Uterus (tissue), 3 donors: ENCODE measurements at regions not wholly inside any gene's neighbourhood (a gene's known extent, or its start where the extent isn't known, plus 50 kb on each side); places are given as distances from the start of the nearest gene placed in this dataset.

ENCODE experiments used
- DNase-seq, 2 donors: peaks; one replicate each; pipeline ENCODE4 v3.0.0-alpha.2; 2019 to 2020
- H3K27ac ChIP-seq, 2 donors: fragments of 200-600 bp; sonication (generic); 1 replicate in 1 of 2; 2 replicates in 1 of 2; pipeline ENCODE4 v1.5.1; 2016 to 2018
- H3K27me3 ChIP-seq, 2 donors: fragments of 200-600 bp; sonication (generic); one replicate each; pipeline ENCODE4 v1.5.1; 2018 to 2019; ENCODE audit warnings: control low read depth in 1 of 2
- H3K36me3 ChIP-seq, 2 donors: fragments of 200-600 bp; sonication (generic); one replicate each; pipeline ENCODE4 v1.5.1; 2019; ENCODE audit warnings: control low read depth in 1 of 2
- H3K4me1 ChIP-seq, 2 donors: fragments of 200-600 bp; sonication (generic); one replicate each; pipeline ENCODE4 v1.5.1; 2018 to 2019; ENCODE audit warnings: control low read depth in 1 of 2
- H3K4me3 ChIP-seq, 2 donors: fragments of 200-600 bp; sonication (generic); 1 replicate in 1 of 2; 2 replicates in 1 of 2; pipeline ENCODE4 v1.5.1; 2018 to 2019; ENCODE audit warnings: mild to moderate bottlenecking in 1 of 2
- H3K9me3 ChIP-seq, 2 donors: fragments of 200-600 bp; sonication (generic); one replicate each; pipeline ENCODE4 v1.5.1; 2019; ENCODE audit warnings: control low read depth in 1 of 2
- CTCF ChIP-seq, 4 experiments: fragments of 200-600 bp in 2 of 4; fragments of 450-650 bp in 2 of 4; sonication (generic) in 2 of 4; IDR thresholded peaks; one replicate each; pipeline ENCODE4 v1.5.1; 2016 to 2019; ENCODE audit warnings: antibody characterized with exemption in 4 of 4, mild to moderate bottlenecking in 2 of 4, moderate library complexity in 1 of 4
- POLR2A ChIP-seq, 2 donors: fragments of 450-650 bp; IDR thresholded peaks; one replicate each; pipeline ENCODE4 v1.6.1; 2016; ENCODE audit warnings: antibody characterized with exemption in 2 of 2, mild to moderate bottlenecking in 1 of 2, moderate library complexity in 1 of 2
- intact Hi-C: fragments of 100-400 bp; cut with DNase I; formaldehyde crosslinking; loops from one replicate; pipeline ENCODE4 v1.15.1; 2023; ENCODE audit warnings: low total_unique reads
- donor health status: DM: yes; HTN: yes; CAD: no.

DNA sequence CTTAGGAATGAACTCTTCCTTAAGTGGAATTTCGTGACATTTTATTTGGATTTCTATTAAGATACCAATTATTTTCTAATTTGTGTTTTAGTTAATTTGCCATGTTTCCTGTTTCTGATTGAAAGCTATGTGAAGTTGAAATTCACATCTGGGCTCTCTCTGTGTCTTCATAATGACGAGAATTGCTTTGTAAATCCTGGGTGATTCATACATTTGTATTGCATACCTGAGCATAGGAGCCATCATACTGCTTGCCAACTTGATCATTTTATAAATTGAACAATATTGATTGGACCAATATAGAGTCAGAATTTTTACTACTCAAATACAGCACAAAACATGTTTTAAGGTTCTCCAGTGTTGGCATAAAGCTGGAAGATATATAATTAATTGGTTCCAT is 817.9 kb downstream of the BRINP3 start:
- Histone ChIP-seq H3K36me3 (no peaks in the 10 kb centered on the region), H3K4me3 (no peak overlapping the region), H3K27me3 (no peaks in the 10 kb centered on the region), H3K9me3 (no peaks in the 10 kb centered on the region), H3K27ac (no peak overlapping the region), H3K4me1 (no peaks in the 10 kb centered on the region)
- TF ChIP-seq POLR2A (IDR thresholded peaks at IDR 0.05) (no peak), CTCF (IDR thresholded peaks at IDR 0.05) (no peak)
- no peak for DNase-seq
- intact Hi-C loops, result no loop called here

DNA sequence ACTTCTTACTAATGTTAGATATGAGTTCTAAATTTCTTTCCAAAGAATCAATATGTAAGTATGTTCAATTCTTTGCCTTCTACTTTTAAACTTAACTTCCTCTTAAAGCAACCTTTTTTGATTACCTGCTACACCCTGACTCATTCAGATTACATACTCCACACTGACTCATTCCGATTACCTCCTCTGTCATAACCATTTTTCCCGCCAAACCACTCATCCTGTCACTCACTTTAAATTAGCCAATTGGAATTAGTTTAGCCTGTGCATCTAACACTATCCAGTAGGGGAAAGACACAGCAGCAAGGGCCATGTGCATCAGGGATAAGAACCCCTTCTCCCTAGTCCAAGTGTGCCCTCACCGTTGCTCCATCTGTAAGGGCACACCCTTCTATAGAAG is 815.5 kb downstream of the BRINP3 start:
- Histone ChIP-seq H3K27me3 (no peaks in the 10 kb centered on the region), H3K4me3 (no peak overlapping the region), H3K4me1 (no peaks in the 10 kb centered on the region), H3K9me3 (no peaks in the 10 kb centered on the region), H3K27ac (no peak overlapping the region), H3K36me3 (no peaks in the 10 kb centered on the region)
- DNase-seq, result no peak
- no peak for TF ChIP-seq POLR2A (IDR thresholded peaks at IDR 0.05)
- TF ChIP-seq CTCF (IDR thresholded peaks at IDR 0.05), result no peak
- intact Hi-C loops, result no loop called here

DNA sequence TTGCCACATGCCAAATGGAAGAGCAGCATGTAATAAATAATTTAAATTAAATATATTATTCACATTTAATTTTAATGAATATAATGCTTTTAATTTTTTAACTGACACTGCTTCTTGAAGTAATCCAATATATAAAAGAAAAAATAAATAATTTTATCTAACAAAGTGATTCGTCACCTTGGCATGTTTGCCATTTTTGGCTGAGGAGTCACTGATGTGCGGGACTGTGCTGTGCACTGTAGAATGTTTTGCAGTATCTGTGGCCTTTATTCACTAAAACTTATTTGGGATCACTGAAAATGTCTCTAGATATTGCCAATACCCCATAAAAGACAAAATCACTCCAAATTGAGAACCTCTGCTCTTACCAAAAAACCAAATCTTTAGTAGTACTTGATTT is 807.8 kb downstream of the BRINP3 start:
- H3K27me3 ChIP-seq, result no peaks in the 10 kb centered on the region
- no peaks in the 10 kb centered on the region for H3K9me3 ChIP-seq
- TF ChIP-seq CTCF (IDR thresholded peaks at IDR 0.05) (no peak), POLR2A (IDR thresholded peaks at IDR 0.05) (no peak)
- DNase-seq, result no peak
- H3K4me1 ChIP-seq, result no peaks in the 10 kb centered on the region
- intact Hi-C loops, result no loop called here
- H3K4me3 ChIP-seq, result no peak overlapping the region
- H3K36me3 ChIP-seq, result no peaks in the 10 kb centered on the region
- no peak overlapping the region for H3K27ac ChIP-seq

GRCh38 chr1:189673217-189673616 is 804.4 kb downstream of the BRINP3 start:
- no peaks in the 10 kb centered on the region for H3K36me3 ChIP-seq
- no peaks in the 10 kb centered on the region for H3K27me3 ChIP-seq
- DNase-seq, result no peak
- H3K27ac ChIP-seq, result no peak overlapping the region
- TF ChIP-seq CTCF (IDR thresholded peaks at IDR 0.05), result no peak
- intact Hi-C loops, result no loop called here
- no peak overlapping the region for H3K4me3 ChIP-seq
- no peaks in the 10 kb centered on the region for H3K9me3 ChIP-seq
- H3K4me1 ChIP-seq, result no peaks in the 10 kb centered on the region

GRCh38 chr1:189675712-189676244 is 801.9 kb downstream of the BRINP3 start:
- H3K4me1 ChIP-seq, result no peaks in the 10 kb centered on the region
- H3K27ac ChIP-seq, result no peak overlapping the region
- DNase-seq, result no peak
- no peak overlapping the region for H3K4me3 ChIP-seq
- no peaks in the 10 kb centered on the region for H3K36me3 ChIP-seq
- no peaks in the 10 kb centered on the region for H3K27me3 ChIP-seq
- H3K9me3 ChIP-seq, result no peaks in the 10 kb centered on the region
- intact Hi-C loops, result no loop called here
- no peak for TF ChIP-seq POLR2A (IDR thresholded peaks at IDR 0.05)
- no peak for TF ChIP-seq CTCF (IDR thresholded peaks at IDR 0.05)
